GM18873 (cell line): ENCODE measurements at regions not wholly inside any gene's neighbourhood (a gene's known extent, or its start where the extent isn't known, plus 50 kb on each side); places are given as distances from the start of the nearest gene placed in this dataset.

Experiments
- ATAC-seq: cut with Tn5 transposase; IDR thresholded peaks from one replicate; pipeline ENCODE4 v1.9.1; 2021; ENCODE audit warnings: mild to moderate bottlenecking, moderate library complexity, moderate number of reproducible peaks; ENCODE audit not compliant: unreplicated experiment, low FRiP score

DNA sequence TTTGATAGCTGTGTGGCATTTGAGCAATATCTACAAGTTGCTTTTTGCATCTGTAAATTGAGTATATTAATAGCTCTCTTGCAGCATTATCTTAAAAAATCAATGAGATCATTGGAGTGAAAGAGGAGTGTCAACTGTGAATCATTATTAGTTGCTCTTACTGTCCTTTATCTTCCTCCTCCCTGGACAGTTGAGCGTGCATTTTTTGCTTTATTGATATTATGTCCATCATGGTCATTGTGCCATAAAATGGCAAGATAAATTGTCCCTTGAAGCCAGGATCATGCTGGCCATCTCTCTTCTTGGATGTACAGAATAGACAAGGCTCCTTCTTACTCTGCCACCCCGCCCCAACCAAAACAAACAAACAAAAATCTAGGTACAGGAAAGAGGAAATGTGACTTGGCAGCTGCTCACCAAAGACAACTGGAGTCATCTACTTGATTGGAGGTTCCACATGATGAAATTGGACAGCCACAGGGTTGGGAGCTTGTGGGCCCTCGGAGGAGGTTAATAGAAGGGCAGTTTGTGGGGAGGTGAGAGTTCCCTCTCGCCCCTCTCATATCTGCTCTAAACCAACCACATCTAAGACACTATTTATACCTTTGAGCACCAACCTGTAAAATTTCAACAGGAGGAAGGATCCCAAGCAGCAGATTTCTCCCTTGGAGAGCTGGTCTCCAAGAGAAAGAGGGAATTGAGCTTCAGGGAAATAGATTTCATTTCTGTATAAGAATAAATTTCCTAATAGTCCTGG is 252.7 kb downstream of the SKIDA1 start:
- ATAC-seq, result no peak

DNA sequence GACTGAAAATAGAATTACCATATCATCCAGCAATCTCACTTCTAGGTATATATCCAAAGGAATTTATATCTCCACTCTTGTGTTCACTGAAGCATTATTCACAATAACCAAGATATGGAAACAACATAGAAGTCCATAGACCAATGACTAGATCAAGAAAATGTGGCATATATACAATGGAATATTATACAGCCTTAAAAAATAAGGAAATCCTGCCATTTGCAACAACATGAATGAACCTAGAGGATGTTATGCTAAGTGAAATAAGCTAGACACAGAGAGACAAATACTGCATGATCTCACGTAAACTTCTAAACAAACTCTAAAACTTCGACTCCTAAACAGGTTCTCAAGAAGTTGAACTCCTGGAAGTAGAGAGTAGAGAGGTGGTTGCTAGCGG is 254.5 kb downstream of the SKIDA1 start:
- no peak for ATAC-seq

DNA sequence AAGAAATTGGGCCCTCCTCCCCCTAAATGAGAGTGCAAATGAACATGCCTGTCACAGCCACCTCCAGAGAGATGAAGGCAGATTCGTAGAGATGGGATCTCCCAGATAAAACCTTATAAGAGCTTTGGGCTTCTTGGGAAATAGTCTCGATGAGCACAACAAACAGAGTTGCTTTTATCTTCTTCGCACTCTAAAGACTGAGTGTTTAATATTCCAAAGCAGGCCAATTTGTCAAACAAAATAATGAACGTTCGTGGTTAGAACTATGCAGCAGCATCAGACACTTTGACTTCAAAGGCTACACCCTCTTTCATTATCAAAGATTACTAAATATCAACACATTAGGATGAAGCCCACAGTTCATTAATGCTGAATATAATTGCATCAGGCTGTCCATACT is 256.2 kb downstream of the SKIDA1 start:
- no peak for ATAC-seq

- ATAC-seq, result no peak
These were observed 259.9 kb downstream of the SKIDA1 start for GRCh38 chr10:21265622-21266021.

- no peak for ATAC-seq
These were observed 261.2 kb downstream of the SKIDA1 start for GRCh38 chr10:21264271-21264670.

GRCh38 chr10:21263839-21264238 is 261.6 kb downstream of the SKIDA1 start:
- no peak for ATAC-seq

DNA sequence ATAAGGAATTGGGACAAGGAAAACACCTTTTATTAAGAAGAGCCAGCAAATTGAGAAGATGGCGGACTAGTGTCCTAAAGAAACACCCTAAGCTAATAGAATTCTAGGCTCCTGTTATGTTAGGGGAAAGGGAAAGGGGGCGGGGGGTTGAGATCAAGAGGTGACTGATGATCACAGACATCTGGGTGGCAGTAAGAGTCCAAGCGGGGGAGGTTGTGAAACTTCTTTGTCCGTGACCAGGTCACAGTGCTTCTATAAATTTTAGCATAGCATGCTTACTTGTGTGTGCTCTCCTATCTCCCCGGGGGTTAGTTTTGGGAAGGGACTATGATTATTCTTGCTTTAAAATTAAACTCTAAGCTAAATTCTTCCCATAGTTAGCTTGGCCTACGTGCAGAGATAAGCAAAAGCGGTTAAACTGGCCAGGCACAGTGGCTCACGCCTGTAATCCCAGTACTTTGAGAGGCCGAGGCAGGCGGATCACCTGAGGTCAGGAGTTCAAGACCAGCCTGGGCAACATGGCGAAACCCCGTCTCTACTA is 262.1 kb downstream of the SKIDA1 start:
- ATAC-seq, result no peak

DNA sequence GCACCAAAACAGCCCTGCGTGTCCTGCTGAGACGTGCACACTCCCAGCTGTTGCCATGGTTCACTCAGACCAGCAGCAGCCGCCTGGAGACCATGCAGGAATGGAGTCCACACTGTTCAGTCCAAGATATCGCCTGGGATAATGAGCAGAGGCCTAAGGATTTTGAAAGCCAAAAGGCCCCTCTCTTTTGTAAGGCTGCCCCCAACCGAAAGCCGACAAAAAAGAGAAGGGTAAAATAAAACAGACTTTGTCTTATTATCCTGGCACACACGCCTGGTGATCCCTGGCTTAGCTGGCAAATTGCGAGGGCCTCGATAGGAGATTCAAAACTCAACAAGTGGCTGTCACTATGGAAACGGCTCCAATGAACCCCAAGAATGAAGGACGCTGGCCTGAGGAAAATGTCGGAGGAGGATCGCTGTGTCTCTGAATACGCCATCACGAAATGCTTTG is 263.6 kb downstream of the SKIDA1 start:
- no peak for ATAC-seq

DNA sequence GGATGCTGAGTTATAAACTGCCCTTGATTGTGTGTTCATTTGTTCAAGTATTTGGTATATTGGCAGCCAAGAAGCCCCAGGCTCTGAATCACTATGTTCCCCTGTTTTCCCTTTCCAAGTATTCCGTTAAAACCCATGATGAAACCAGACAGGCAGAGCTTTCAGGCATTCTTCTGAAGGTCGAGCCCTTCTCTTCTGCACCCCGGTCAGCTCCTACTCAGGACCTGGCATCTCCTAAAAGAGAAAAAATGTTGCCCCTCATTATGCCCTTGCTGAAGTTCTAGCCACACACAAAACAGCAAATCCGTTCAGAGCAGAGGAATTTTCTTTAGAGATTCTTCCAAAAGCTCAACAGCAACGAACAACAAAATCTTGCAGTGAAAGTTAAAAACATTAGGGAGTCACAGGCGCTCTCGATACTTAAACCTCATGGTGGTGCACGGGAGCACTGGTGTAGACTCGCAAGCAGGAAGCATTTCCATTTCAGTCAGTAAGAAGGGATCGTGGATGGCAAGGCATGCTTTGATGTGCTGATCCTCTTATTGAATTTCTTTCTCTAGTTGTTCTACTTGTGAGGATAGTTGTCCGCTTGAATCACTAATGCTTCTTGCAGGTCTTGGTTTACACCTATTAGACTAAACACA is 264.9 kb downstream of the SKIDA1 start:
- no peak for ATAC-seq

GRCh38 chr10:21260066-21260465 is 265.4 kb downstream of the SKIDA1 start:
- ATAC-seq, result no peak

DNA sequence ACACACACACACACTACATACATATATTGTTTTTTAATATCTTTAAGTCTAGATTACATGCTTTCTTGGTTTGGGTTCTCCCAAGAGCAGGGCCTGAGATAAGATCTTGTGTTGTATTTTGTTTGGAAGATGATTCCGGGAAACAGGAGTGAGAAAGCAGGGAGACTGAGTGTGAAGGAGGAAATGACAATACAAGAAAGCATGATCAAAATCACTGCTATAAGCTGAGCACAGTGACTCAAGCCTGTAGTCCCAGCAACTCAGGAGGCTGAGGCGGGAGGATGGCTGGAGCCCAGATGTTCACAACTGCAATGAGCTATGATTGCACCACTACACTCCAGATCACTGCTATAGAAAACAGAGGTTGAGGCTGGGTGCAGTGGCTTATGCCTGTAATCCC is 267.6 kb downstream of the SKIDA1 start:
- ATAC-seq, result no peak

- no peak for ATAC-seq
These were observed 268.3 kb downstream of the SKIDA1 start for GRCh38 chr10:21257191-21257590.

DNA sequence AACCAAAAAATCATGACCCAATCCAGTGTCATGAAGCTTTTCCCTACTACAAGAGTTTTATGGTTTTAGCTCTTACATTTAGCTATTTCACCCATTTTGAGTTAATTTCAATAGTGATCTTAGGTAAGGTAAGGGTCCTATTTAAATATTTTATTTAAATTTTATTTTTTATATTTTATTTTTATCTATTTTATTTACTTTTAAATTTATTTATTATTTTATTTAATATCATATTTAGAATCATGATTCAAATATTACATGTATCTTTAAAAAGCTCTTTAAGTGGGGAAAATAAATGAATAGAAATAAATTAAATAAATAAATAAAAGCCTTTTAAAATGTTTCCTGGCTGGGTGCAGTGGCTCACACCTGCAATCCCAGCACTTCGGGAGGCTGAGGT is 276.0 kb downstream of the SKIDA1 start:
- ATAC-seq, result no peak

- ATAC-seq, result no peak
These were observed 277.9 kb downstream of the SKIDA1 start for GRCh38 chr10:21247592-21247991.

DNA sequence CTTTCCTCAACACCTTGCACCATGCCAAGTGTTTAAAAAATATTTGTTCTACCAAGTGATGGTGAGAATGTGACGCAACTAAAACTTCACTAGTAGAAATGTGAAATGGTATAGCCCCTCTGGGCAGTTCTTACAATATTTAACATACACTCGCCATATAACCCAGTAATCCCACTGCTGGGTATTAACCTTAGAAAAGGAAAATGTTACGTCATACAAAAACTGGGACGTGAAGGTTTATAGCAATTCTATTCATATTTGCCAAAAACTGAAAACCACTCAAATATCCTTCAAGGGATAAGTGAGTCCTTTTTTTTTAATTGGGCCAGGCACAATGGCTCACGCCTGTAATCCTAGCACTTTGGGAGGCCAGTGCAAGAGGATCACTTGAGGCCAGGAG is 279.3 kb downstream of the SKIDA1 start:
- no peak for ATAC-seq

- no peak for ATAC-seq
These were observed 281.7 kb downstream of the SKIDA1 start for GRCh38 chr10:21243748-21244257.

- ATAC-seq, result no peak
These were observed 282.6 kb downstream of the SKIDA1 start for GRCh38 chr10:21242915-21243314.

- ATAC-seq, result no peak
These were observed 286.8 kb downstream of the SKIDA1 start for GRCh38 chr10:21238717-21239116.

DNA sequence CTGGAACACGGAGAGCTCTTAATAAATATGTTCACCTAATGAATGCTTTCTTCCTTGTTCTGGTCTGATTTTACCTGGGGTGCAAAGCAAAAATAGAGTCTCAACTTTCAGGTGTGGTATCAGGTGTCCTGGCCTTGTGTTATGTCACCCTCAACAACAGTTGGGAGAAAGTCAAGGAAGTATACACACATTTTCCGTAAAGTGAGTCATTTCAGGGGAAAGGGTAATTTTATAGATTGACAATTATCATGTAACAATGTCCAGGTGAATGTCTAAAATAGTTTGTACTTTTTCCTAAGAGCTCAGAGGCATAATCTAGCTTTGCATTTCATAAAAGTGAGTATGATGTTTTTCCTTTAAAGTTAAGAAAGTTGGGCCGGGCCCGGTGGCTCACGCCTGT is 287.4 kb downstream of the SKIDA1 start:
- no peak for ATAC-seq

GRCh38 chr10:21234761-21235160 is 290.7 kb downstream of the SKIDA1 start:
- ATAC-seq, result no peak

- ATAC-seq, result no peak
These were observed 295.3 kb downstream of the SKIDA1 start for GRCh38 chr10:21230219-21230618.
